Activated naive CD4-positive, alpha-beta T cell treated with anti-CD3 and anti-CD28 coated beads, Interleukin-2, amount 10 ng/mL, durations not matched to agents 7 days and 5 days (primary cell): ENCODE measurements at regions not wholly inside any gene's neighbourhood (a gene's known extent, or its start where the extent isn't known, plus 50 kb on each side); places are given as distances from the start of the nearest gene placed in this dataset.
"Not testable (repeated sequence)": the region's sequence is repeated elsewhere in the genome, so short reads cannot be mapped to it uniquely, and the experiment has no call there.

Experiments used
- CTCF ChIA-PET: fragments of 350-600 bp; sonication (Branson Sonifier 250); formaldehyde crosslinking; loops from one replicate; lab custom pipeline; 2021; ENCODE audit warnings: antibody characterized with exemption; lab: Charles Lee
- DNase-seq: peaks from one replicate; pipeline ENCODE4 v3.0.0-alpha.2; 2020
- H3K27ac Mint-ChIP-seq: one replicate; pipeline ENCODE4 v1.8.0; 2021; ENCODE audit warnings: mild to moderate bottlenecking, moderate library complexity, mixed read lengths
- H3K27me3 Mint-ChIP-seq: one replicate; pipeline ENCODE4 v1.8.0; 2021; ENCODE audit warnings: mild to moderate bottlenecking, mixed read lengths
- H3K36me3 Mint-ChIP-seq: one replicate; pipeline ENCODE4 v1.8.0; 2021; ENCODE audit warnings: mixed read lengths
- H3K4me1 Mint-ChIP-seq: one replicate; pipeline ENCODE4 v1.8.0; 2021; ENCODE audit warnings: mixed read lengths
- H3K4me3 Mint-ChIP-seq: one replicate; pipeline ENCODE4 v1.8.0; 2021; ENCODE audit warnings: mild to moderate bottlenecking, moderate library complexity, mixed read lengths
- H3K9me3 Mint-ChIP-seq: one replicate; pipeline ENCODE4 v1.8.0; 2021; ENCODE audit warnings: mixed read lengths

DNA sequence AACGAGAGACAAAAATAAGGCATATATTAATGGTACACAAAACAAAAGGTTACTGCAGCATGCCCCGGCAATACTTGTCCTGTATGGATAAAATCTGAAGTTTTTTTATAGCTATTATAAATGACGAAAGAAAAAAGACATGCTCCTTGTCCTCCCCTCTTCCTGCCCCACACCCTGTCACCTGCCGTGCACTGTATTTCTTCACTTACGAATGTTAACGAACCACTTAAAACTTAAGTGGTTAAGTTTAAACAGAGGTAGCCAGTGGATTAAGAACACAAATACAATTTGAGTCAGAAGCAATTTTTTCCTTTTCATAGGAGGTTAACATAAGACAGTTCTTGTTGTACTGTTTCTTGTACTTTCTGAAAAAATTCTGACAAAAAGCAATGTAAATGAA is 799.1 kb upstream of the NECTIN3 start:
- DNase-seq, result no peak
- Mint-ChIP-seq H3K36me3 (no peaks in the 10 kb centered on the region), H3K4me3 (no peak overlapping the region), H3K27me3 (no peaks in the 10 kb centered on the region), H3K9me3 (no peaks in the 10 kb centered on the region), H3K27ac (no peak overlapping the region), H3K4me1 (no peaks in the 10 kb centered on the region)
- CTCF ChIA-PET, result no interaction called here

DNA sequence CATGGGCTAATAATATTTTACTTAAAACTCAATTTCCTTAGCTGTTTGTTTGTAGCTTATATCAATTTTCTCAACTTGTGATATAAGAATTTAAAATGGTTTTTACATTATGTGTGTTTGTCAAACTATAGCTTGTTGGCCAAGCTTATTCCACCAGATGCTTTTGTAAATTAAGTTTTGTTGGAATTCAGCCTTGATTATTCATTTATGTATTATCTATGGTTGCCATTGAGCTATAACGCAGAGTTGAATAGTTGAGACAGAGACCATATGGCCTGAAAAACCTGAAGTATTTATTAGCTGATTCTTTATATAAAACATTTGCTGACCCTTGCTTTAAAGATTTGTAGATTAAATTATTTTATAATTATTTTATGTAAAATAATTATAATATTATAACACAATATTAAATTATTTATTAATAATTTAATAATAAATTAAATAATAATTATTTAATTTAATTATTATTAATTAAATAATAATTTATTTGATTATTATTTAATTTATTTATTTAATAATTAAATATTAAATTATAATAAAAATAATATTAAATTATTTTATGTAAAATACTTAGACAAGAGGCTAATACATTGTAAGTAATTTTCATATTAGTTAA is 779.6 kb upstream of the NECTIN3 start:
- Mint-ChIP-seq H3K27me3 (no peaks in the 10 kb centered on the region), H3K36me3 (no peaks in the 10 kb centered on the region), H3K4me1 (no peaks in the 10 kb centered on the region), H3K9me3 (peaks cover 8% of the 10 kb centered on the region), H3K27ac (no peak overlapping the region), H3K4me3 (no peak overlapping the region)
- CTCF ChIA-PET, result no interaction called here
- DNase-seq, result no peak

DNA sequence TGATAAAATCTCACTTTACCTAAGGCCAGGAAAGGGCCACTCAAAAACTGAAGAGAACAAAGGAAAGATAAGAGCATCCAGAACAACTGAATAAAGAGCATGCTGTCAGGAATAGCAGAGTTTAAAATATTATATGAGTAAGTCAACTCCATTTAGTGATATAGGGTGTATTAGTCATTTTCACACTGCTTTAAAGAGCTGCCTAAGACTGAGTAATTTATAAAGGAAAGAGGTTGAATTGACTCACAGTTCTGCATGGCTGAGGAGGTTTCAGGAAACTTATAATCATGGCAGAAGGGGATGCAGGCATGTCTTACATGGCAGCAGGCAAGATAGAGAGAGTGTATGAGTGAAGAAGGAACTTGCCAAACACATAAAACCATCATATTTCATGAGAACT is 778.0 kb upstream of the NECTIN3 start:
- Mint-ChIP-seq H3K4me3 (no peak overlapping the region), H3K4me1 (no peaks in the 10 kb centered on the region), H3K27ac (no peak overlapping the region), H3K27me3 (no peaks in the 10 kb centered on the region), H3K36me3 (no peaks in the 10 kb centered on the region), H3K9me3 (peaks cover 8% of the 10 kb centered on the region)
- no peak for DNase-seq
- CTCF ChIA-PET, result no interaction called here

DNA sequence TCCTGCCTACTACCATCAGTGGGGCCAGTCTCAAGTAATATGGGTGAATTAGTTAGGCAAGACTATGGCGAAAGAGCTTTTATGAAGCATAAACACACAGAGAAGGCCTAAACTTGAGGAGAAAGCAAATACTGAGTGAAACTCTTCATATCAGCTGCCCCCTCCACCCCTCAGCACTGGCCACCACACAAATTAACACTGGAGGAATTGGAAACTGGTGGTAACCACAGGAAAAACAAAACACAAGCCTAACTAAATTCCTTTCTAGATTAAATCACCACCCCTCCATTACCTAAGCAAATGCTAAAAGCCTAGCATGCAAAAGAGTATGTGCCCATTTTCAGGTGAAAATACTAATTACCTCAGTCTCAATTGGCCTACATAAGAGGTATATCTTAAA is 774.7 kb upstream of the NECTIN3 start:
- no peak for DNase-seq
- Mint-ChIP-seq H3K9me3 (peaks cover 8% of the 10 kb centered on the region), H3K27ac (no peak overlapping the region), H3K4me1 (no peaks in the 10 kb centered on the region), H3K4me3 (no peak overlapping the region), H3K27me3 (no peaks in the 10 kb centered on the region), H3K36me3 (no peaks in the 10 kb centered on the region)
- CTCF ChIA-PET, result interaction anchor here (0.9 kb wide), 1 partner anchor 18 kb away, joined by 3 read pairs; no protein-coding TSS in a partner anchor

DNA sequence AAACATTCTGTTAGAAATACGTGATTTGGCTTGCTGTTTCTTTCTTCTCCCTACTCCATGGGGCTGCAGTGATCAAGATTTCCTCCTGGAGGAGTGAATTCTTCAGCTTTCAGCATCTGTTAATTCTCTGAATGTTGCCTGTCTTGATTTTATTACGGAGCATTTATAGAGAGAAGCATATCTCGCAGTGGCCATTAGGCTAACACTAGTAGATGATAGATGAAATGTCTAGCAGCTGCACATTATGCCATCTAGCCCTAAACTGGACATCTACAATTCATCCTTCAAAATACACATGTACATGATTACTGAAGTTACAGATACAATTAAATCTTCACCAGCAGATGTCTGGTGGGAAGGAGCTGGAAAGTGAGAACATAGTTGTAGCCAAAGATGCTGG is 769.8 kb upstream of the NECTIN3 start:
- Mint-ChIP-seq H3K27ac (no peak overlapping the region), H3K9me3 (no peaks in the 10 kb centered on the region), H3K4me3 (no peak overlapping the region), H3K27me3 (no peaks in the 10 kb centered on the region), H3K36me3 (no peaks in the 10 kb centered on the region), H3K4me1 (peaks cover under 1% of the 10 kb centered on the region)
- CTCF ChIA-PET, result interaction anchor here (1.5 kb wide), 1 partner anchor 13 kb away, joined by 5 read pairs; no protein-coding TSS in a partner anchor
- no peak for DNase-seq

DNA sequence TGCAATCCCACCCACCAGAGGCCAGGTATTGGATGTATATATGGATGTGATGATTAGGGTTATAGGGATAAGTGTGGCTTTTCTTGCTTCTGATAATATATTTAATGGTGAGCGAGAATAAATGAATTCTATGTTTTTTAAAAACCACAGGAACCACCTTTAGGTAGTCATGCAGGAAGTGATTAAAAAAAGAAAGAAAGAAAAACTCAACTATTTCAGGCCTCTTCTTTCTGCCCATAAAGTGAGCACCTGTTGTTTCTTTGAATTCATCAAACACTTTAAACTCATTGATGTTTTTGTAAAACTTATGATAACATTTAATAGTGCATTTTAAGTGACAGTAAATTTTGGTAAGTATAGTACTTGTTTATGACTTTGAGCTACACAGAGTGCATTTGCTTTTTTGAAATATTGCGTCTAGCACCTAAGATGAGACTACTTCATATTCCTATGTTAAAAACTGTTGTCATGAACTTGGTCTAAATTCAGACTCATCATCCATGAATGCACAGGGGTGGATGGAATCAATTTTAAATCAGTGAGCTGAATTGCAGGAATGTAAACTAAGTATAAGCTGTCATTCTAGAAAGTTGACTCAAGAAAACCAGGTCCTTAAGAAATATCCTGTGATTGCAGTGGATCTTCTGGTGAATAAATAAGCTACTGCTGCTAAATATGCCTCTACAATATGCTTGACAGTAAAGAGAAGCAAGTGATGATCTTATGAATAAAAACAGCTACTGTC is 764.4 kb upstream of the NECTIN3 start:
- CTCF ChIA-PET, result no interaction called here
- Mint-ChIP-seq H3K4me1 (peaks cover 3% of the 10 kb centered on the region), H3K27me3 (no peaks in the 10 kb centered on the region), H3K4me3 (no peak overlapping the region), H3K9me3 (no peaks in the 10 kb centered on the region), H3K36me3 (no peaks in the 10 kb centered on the region), H3K27ac (no peak overlapping the region)
- no peak for DNase-seq

DNA sequence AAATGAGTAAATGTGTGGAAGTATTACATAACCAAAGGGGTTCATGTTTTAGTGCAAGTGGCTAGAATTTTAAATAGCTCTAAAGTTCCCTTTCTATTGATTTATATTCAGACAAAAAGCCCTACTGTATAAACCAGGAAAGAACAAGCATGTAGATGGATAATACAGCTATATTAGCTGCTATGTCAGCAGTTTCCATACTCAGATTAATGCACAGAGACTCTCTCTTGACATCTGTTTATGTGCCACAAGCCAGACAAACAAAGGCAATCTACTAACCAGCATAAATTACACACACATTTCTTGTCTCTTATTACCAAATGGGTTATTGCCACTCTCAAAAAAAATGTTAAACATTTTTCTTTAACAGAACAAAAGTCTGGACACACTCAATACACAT is 760.1 kb upstream of the NECTIN3 start:
- CTCF ChIA-PET, result no interaction called here
- H3K27me3 Mint-ChIP-seq, result no peaks in the 10 kb centered on the region
- H3K4me1 Mint-ChIP-seq, result peaks cover 3% of the 10 kb centered on the region
- H3K27ac Mint-ChIP-seq, result no peak overlapping the region
- DNase-seq, result no peak
- no peaks in the 10 kb centered on the region for H3K9me3 Mint-ChIP-seq
- H3K36me3 Mint-ChIP-seq, result no peaks in the 10 kb centered on the region
- H3K4me3 Mint-ChIP-seq, result no peak overlapping the region

DNA sequence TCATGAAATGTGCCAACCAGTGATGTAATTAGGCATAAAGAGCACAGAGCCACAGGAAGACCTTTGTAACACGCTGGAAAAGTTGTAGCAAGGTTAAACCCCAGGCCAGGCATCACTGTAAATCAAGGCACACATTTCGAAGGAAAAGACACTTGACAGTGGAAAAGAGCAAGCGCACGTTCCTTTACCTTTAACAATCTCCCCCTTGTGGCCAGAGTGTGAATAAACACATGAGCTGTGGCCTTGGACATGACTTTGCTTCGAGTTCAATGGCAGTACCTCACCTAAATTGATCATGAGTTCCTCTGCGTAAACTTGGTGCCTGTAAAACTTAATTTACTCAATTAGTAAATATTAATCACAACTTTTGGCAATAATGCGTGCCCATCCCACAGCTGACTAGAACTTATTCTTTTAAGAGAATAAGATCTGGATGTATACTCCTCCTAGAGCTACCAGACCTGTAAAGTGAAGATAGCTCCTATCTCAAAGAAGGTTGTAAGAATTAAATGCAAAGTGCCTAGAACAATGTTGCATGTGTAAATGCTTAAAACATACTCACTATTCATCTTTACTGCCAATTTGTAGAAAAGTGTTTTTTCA is 757.0 kb upstream of the NECTIN3 start:
- no peaks in the 10 kb centered on the region for H3K36me3 Mint-ChIP-seq
- H3K4me1 Mint-ChIP-seq, result no peaks in the 10 kb centered on the region
- DNase-seq, result peak; percentile 62
- H3K27me3 Mint-ChIP-seq, result no peaks in the 10 kb centered on the region
- no peak overlapping the region for H3K27ac Mint-ChIP-seq
- CTCF ChIA-PET, result interaction anchor here (0.8 to 2.3 kb wide), 14 partner anchors 9 to 1038 kb away, joined by 3 to 16 read pairs (median 4); no protein-coding TSS in a partner anchor
- no peak overlapping the region for H3K4me3 Mint-ChIP-seq
- H3K9me3 Mint-ChIP-seq, result no peaks in the 10 kb centered on the region

DNA sequence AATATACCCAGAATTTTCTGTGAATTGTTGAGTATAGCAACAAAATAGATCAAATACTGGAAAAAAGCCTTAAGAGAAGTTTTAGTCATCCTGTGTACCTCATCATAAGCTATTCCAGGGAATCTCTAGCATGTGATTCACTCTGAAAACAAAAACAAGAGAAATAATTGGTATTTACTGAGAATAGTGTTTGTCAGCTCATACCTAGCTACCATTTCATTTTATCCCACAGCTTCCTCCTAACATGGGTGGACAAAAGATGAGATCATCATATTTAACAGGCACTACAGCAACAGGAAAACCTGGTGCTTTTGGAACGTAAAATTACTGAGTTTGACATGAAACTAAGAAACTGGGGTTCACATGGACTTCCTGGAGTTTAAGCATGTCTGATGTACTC is 753.5 kb upstream of the NECTIN3 start:
- Mint-ChIP-seq H3K4me3 (no peak overlapping the region), H3K36me3 (no peaks in the 10 kb centered on the region), H3K9me3 (no peaks in the 10 kb centered on the region), H3K27me3 (no peaks in the 10 kb centered on the region), H3K4me1 (no peaks in the 10 kb centered on the region), H3K27ac (no peak overlapping the region)
- no peak for DNase-seq
- CTCF ChIA-PET, result interaction anchor here (0.6 kb wide), 2 partner anchors 140 to 738 kb away, joined by 3 read pairs; no protein-coding TSS in a partner anchor

DNA sequence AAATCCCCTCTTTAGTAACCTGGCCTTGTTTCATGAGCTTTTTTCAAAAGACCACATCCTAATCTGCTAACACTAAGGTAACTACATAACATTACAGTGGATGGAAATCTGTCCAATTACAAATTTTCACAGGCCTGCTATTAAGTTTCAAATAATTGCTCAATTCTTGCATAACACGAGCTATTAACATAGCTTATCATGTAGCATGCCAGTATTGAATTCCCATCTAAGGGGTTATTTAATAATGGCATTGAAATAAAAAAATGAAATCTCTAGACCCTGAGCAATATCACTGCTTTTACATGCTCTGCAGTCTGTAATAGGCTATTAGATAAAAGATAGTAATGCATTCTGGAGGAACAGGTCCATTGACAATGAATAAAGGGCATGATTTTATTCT is 748.3 kb upstream of the NECTIN3 start:
- no peak overlapping the region for H3K27ac Mint-ChIP-seq
- no peaks in the 10 kb centered on the region for H3K36me3 Mint-ChIP-seq
- no peak for DNase-seq
- CTCF ChIA-PET, result interaction anchor here (0.6 to 2.9 kb wide), 2 partner anchors 9 to 802 kb away, joined by 3 to 11 read pairs; no protein-coding TSS in a partner anchor
- H3K27me3 Mint-ChIP-seq, result no peaks in the 10 kb centered on the region
- no peak overlapping the region for H3K4me3 Mint-ChIP-seq
- H3K9me3 Mint-ChIP-seq, result no peaks in the 10 kb centered on the region
- H3K4me1 Mint-ChIP-seq, result no peaks in the 10 kb centered on the region

DNA sequence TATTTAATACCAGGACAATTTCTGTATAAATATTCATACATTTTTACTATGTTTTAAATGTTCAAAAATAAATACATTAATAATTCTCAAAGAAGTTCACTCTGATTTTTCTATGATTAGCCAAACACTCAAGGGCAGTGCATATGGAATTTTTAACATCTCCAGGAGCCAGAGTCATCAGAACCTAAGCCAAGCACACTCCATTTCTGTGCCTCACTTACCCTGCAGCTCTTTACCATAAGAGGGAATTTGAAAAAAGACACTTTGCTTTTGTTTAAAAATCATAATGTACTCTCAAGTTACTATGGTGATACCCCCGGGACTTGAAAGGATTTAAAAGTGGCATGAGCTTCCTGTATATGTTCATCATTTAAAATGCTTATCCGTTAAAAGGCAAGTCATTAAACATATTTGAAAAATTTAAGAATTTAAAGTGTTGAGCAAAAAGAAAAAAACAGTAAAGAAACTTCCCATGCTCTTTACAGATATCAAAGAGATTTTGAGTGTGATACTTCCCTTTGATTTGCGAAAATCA is 747.4 kb upstream of the NECTIN3 start:
- CTCF ChIA-PET, result interaction anchor here (2.9 kb wide), 1 partner anchor 10 kb away, joined by 11 read pairs; no protein-coding TSS in a partner anchor

DNA sequence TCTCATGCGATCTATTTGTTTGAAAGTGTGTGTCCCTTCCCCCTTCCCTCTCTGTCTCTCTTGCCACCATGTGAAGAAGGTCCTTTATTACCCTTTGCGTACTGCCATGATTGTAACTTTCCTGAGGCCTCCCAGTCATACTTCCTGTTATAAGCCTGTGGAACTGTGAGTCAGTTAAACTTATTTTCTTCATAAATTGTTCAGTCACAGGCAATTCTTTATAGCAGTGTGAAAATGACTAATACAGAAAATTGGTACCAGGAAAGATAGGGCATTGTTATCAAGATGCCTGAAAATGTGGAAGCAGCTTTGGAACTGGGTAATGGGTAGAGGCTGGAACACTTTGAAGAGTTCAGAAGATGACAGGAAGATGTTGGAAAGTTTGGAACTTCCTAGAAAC is 743.7 kb upstream of the NECTIN3 start:
- H3K4me1 Mint-ChIP-seq, result no peaks in the 10 kb centered on the region
- H3K9me3 Mint-ChIP-seq, result peaks cover 2% of the 10 kb centered on the region
- DNase-seq, result no peak
- no peaks in the 10 kb centered on the region for H3K36me3 Mint-ChIP-seq
- CTCF ChIA-PET, result no interaction called here
- no peak overlapping the region for H3K27ac Mint-ChIP-seq
- H3K27me3 Mint-ChIP-seq, result no peaks in the 10 kb centered on the region
- H3K4me3 Mint-ChIP-seq, result no peak overlapping the region

More for the DNA sequence above, 747.4 kb upstream of the NECTIN3 start:
- H3K9me3 Mint-ChIP-seq, result no peaks in the 10 kb centered on the region
- no peaks in the 10 kb centered on the region for H3K4me1 Mint-ChIP-seq
- H3K4me3 Mint-ChIP-seq, result no peak overlapping the region
- no peak overlapping the region for H3K27ac Mint-ChIP-seq
- no peak for DNase-seq
- no peaks in the 10 kb centered on the region for H3K27me3 Mint-ChIP-seq
- H3K36me3 Mint-ChIP-seq, result no peaks in the 10 kb centered on the region

DNA sequence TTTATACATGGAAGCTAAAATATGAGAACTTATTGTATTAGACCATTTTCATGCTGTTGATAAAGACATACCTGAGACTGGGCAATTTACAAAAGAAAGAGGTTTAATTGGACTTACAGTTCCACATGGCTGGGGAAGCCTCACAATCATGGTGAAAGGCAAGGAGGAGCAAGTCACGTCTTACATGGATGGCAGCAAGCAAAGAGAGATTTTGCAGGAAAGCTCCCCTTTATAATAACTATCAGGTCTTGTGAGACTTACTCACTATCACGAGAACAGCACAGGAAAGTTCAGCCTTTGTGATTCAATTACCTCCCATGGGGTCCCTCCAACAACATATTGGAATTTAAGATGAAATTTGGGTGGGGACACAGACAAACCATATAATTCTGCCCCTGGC is 740.1 kb upstream of the NECTIN3 start:
- H3K36me3 Mint-ChIP-seq, CTCF ChIA-PET, H3K27ac Mint-ChIP-seq: not testable (repeated sequence)

DNA sequence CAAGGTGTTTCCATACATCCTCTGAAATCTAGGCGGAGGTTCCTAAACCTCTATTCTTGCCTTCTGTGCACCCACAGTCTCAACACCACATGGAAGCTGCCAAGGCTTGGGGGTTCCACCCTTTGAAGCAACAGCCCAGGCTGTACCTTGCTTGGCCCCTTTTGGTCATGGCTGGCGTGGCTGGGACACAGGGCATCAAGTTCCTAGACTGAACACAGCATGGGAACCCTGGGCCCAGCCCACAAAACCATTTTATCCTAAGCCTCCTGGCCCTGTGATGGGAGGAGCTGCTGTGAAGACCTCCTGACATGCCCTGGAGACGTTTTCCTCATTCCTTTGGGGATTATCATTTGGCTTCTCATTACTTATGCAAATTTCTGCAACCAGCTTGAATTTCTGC is 739.0 kb upstream of the NECTIN3 start:
- Mint-ChIP-seq H3K27me3 (no peaks in the 10 kb centered on the region), H3K36me3 (no peaks in the 10 kb centered on the region), H3K4me3 (no peak overlapping the region), H3K9me3 (peaks cover 6% of the 10 kb centered on the region), H3K4me1 (no peaks in the 10 kb centered on the region), H3K27ac (no peak overlapping the region)
- CTCF ChIA-PET, result no interaction called here
- DNase-seq, result no peak

More for the DNA sequence above, 740.1 kb upstream of the NECTIN3 start:
- not testable (repeated sequence) for H3K27me3 Mint-ChIP-seq, H3K4me1 Mint-ChIP-seq, H3K4me3 Mint-ChIP-seq, DNase-seq, H3K9me3 Mint-ChIP-seq
